ENCODE measurements at regions not wholly inside any gene's neighbourhood (a gene's known extent, or its start where the extent isn't known, plus 50 kb on each side); places are given as distances from the start of the nearest gene placed in this dataset.

GRCh38 chr13:82220641-82221040, 1661.6 kb downstream of the SLITRK1 start:
- no peak for TF ChIP-seq NFE2L2 (IDR thresholded peaks at IDR 0.05; ENCODE audit: low read depth, low read length)
- no peak for TF ChIP-seq USF2 (IDR thresholded peaks at IDR 0.05; ENCODE audit: low read depth, low read length)
- no peak for TF ChIP-seq CTCF (conservative IDR thresholded peaks at IDR 0.05; ENCODE audit: low read depth, low read length)
- no peak for TF ChIP-seq SMC3 (IDR thresholded peaks at IDR 0.05; ENCODE audit: low read depth, low read length)
- no peak for TF ChIP-seq POLR2A (IDR thresholded peaks at IDR 0.05; ENCODE audit: low read depth, low read length)
- TF ChIP-seq BHLHE40 (IDR thresholded peaks at IDR 0.05; ENCODE audit: low read depth, low read length), result no peak
- TF ChIP-seq RFX5 (IDR thresholded peaks at IDR 0.05; ENCODE audit: low read depth, low read length), result no peak
- no peak for TF ChIP-seq MAFK (IDR thresholded peaks at IDR 0.05; ENCODE audit: low read depth, low read length)

All from IMR-90 (cell line).